ENCODE measurements at regions not wholly inside any gene's neighbourhood (a gene's known extent, or its start where the extent isn't known, plus 50 kb on each side); places are given as distances from the start of the nearest gene placed in this dataset.
"Not testable (repeated sequence)": the region's sequence is repeated elsewhere in the genome, so short reads cannot be mapped to it uniquely, and the experiment has no call there.

DNA sequence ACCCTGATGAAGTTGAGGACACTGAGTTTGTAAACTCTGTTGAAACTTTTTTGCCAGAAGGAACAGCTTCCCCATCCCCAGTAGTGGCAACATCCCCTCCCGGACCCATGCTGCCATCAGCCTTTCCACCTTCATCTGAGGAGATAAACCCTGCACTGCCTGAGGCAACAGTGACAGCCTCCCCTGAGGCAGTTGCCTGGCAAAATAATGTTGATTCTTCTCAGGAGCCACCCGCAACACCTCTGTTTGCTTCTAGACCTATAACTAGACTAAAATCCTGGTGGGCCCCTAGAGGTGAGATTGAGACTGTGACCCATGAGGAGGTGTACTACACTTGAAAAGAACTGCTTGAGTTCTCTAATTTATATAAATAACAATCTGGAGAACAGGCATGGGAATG lies 597.6 kb upstream of the NR3C2 start:
- TF ChIP-seq, protein P1, sequence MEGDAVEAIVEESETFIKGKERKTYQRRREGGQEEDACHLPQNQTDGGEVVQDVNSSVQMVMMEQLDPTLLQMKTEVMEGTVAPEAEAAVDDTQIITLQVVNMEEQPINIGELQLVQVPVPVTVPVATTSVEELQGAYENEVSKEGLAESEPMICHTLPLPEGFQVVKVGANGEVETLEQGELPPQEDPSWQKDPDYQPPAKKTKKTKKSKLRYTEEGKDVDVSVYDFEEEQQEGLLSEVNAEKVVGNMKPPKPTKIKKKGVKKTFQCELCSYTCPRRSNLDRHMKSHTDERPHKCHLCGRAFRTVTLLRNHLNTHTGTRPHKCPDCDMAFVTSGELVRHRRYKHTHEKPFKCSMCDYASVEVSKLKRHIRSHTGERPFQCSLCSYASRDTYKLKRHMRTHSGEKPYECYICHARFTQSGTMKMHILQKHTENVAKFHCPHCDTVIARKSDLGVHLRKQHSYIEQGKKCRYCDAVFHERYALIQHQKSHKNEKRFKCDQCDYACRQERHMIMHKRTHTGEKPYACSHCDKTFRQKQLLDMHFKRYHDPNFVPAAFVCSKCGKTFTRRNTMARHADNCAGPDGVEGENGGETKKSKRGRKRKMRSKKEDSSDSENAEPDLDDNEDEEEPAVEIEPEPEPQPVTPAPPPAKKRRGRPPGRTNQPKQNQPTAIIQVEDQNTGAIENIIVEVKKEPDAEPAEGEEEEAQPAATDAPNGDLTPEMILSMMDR (IDR thresholded peaks at IDR 0.05; ENCODE audit: low read depth, low read length), result not testable (repeated sequence)
- TF ChIP-seq EZH2phosphoT487 (IDR thresholded peaks at IDR 0.05; ENCODE audit: low read depth), result not testable (repeated sequence)

Data from OCI-LY3 (cell line).